ENCODE measurements at regions not wholly inside any gene's neighbourhood (a gene's known extent, or its start where the extent isn't known, plus 50 kb on each side); places are given as distances from the start of the nearest gene placed in this dataset.

GRCh38 chr10:31706464-31707092, 222.1 kb downstream of the ARHGAP12 start:
- TF ChIP-seq CTCF (IDR thresholded peaks at IDR 0.05; ENCODE audit: low read depth, low read length, poor library complexity, severe bottlenecking) = no peak
- no peak for TF ChIP-seq EZH2phosphoT487 (IDR thresholded peaks at IDR 0.05; ENCODE audit: borderline replicate concordance, low read length)
